H1 (cell line): ENCODE measurements at regions not wholly inside any gene's neighbourhood (a gene's known extent, or its start where the extent isn't known, plus 50 kb on each side); places are given as distances from the start of the nearest gene placed in this dataset.

Source experiments
- CTCF ChIA-PET: fragments of 300-600 bp; sonication (Branson Sonifier 250); formaldehyde crosslinking; loops from one replicate; lab custom pipeline; 2021; ENCODE audit not compliant: partially characterized antibody; lab: Charles Lee
- POLR2A ChIA-PET: fragments of 300-600 bp; sonication (Branson Sonifier 250); formaldehyde crosslinking; loops from one replicate; lab custom pipeline; 2021; ENCODE audit warnings: inconsistent platforms; ENCODE audit not compliant: partially characterized antibody; lab: Charles Lee
- DNase-seq, 2 experiments: peaks; one replicate each; pipeline versions ENCODE4 v3.0.0 to v3.0.0-alpha.2; 2010 to 2022; ENCODE audit warnings: low spot score in 2 of 2, low read depth in 1 of 2, mixed read lengths in 1 of 2
- FAIRE-seq: peaks from 2 replicates; lab custom pipeline; 2011; peaks lifted over from hg19 to GRCh38; lab: Jason Lieb, UNC
- H2AFZ ChIP-seq: 2 replicates; pipeline ENCODE4 v1.8.1; 2012; ENCODE audit warnings: low read length, inconsistent platforms
- H2AK5ac ChIP-seq: 2 replicates; pipeline ENCODE4 v1.6.1; 2013; ENCODE audit warnings: low read depth, low read length
- H2BK120ac ChIP-seq: replicated peaks from 2 replicates; pipeline ENCODE3; 2013; ENCODE audit warnings: low read depth, low read length, inconsistent platforms
- H2BK12ac ChIP-seq: 2 replicates; pipeline ENCODE4 v1.6.1; 2013; ENCODE audit warnings: low read depth, low read length
- H2BK15ac ChIP-seq: 2 replicates; pipeline ENCODE4 v1.6.1; 2013; ENCODE audit warnings: low read length
- H2BK20ac ChIP-seq: 2 replicates; pipeline ENCODE4 v1.6.1; 2013; ENCODE audit warnings: low read length
- H2BK5ac ChIP-seq: 2 replicates; pipeline ENCODE4 v1.6.1; 2013; ENCODE audit warnings: low read depth, low read length
- H3K14ac ChIP-seq: 2 replicates; pipeline ENCODE4 v1.6.1; 2013; ENCODE audit warnings: inconsistent platforms; ENCODE audit not compliant: insufficient read length
- H3K18ac ChIP-seq: 2 replicates; pipeline ENCODE4 v1.6.1; 2013; ENCODE audit warnings: low read length; ENCODE audit errors: extremely low read depth
- H3K23ac ChIP-seq: 2 replicates; pipeline ENCODE4 v1.6.1; 2013; ENCODE audit warnings: inconsistent platforms; ENCODE audit not compliant: insufficient read length
- H3K23me2 ChIP-seq: 2 replicates; pipeline ENCODE4 v1.6.1; 2013; ENCODE audit warnings: low read depth, low read length
- H3K27ac ChIP-seq: 2 replicates; pipeline ENCODE4 v1.6.1; 2011; ENCODE audit warnings: low read depth, low read length, inconsistent platforms
- H3K27me3 ChIP-seq, 4 experiments: replicated peaks in 1 of 4; 1 replicate in 1 of 4; 2 replicates in 3 of 4; pipeline versions ENCODE4 v1.6.1 to v1.8.1; 2011 to 2013; ENCODE audit warnings: low read length in 3 of 4, mild to moderate bottlenecking in 3 of 4, inconsistent platforms in 2 of 4, mixed read lengths in 2 of 4, moderate library complexity in 1 of 4; ENCODE audit not compliant: control insufficient read depth in 3 of 4, insufficient read depth in 3 of 4; ENCODE audit errors: extremely low read depth in 1 of 4
- H3K36me3 ChIP-seq, 4 experiments: 2 replicates each; pipeline versions ENCODE4 v1.6.1 to v1.8.1; 2011 to 2013; ENCODE audit warnings: mild to moderate bottlenecking in 4 of 4, low read length in 3 of 4, moderate library complexity in 2 of 4, control low read depth in 1 of 4, inconsistent platforms in 1 of 4; ENCODE audit not compliant: insufficient read depth in 4 of 4, control insufficient read depth in 2 of 4
- H3K4ac ChIP-seq: replicated peaks from 2 replicates; pipeline ENCODE3; 2013; ENCODE audit warnings: low read length, low read depth, mixed read lengths, inconsistent platforms; ENCODE audit not compliant: insufficient read length
- H3K4me1 ChIP-seq, 4 experiments: replicated peaks in 1 of 4; 1 replicate in 1 of 4; 2 replicates in 3 of 4; pipeline versions ENCODE4 v1.6.1 to v1.8.1; 2011 to 2013; ENCODE audit warnings: low read length in 3 of 4, inconsistent platforms in 2 of 4, mixed read lengths in 1 of 4; ENCODE audit not compliant: insufficient read depth in 4 of 4, control insufficient read depth in 3 of 4
- H3K4me2 ChIP-seq, 2 experiments: 2 replicates each; pipeline versions ENCODE4 v1.6.1 to v1.8.1; 2011 to 2013; ENCODE audit warnings: low read depth in 2 of 2, low read length in 2 of 2, control low read depth in 1 of 2, inconsistent platforms in 1 of 2, mild to moderate bottlenecking in 1 of 2; ENCODE audit not compliant: insufficient read depth in 1 of 2
- H3K4me3 ChIP-seq, 4 experiments: fragments of 200-600, 300-600 bp in 1 of 4; sonication (generic), shearing (Covaris generic), sonication (Bioruptor Twin) in 1 of 4; 2 replicates each; pipeline versions ENCODE4 v1.5.1 to v1.8.1; 2011 to 2016; ENCODE audit warnings: low read length in 4 of 4, low read depth in 3 of 4, control low read depth in 2 of 4, inconsistent platforms in 2 of 4, mild to moderate bottlenecking in 2 of 4, mixed read lengths in 1 of 4, moderate library complexity in 1 of 4; ENCODE audit not compliant: insufficient read depth in 2 of 4; ENCODE audit errors: extremely low read depth in 1 of 4
- H3K56ac ChIP-seq: replicated peaks from 2 replicates; pipeline ENCODE3; 2013; ENCODE audit warnings: low read depth, mild to moderate bottlenecking, mixed read lengths, low read length, inconsistent platforms; ENCODE audit not compliant: insufficient read length
- H3K79me1 ChIP-seq: 2 replicates; pipeline ENCODE4 v1.6.1; 2013; ENCODE audit warnings: low read depth, low read length, control low read depth
- H3K79me2 ChIP-seq, 2 experiments: 2 replicates each; pipeline versions ENCODE4 v1.6.1 to v1.8.1; 2012 to 2013; ENCODE audit warnings: low read length in 2 of 2, mild to moderate bottlenecking in 2 of 2, inconsistent platforms in 1 of 2; ENCODE audit not compliant: insufficient read depth in 2 of 2, control insufficient read depth in 1 of 2
- H3K9ac ChIP-seq, 4 experiments: replicated peaks in 1 of 4; 1 replicate in 1 of 4; 2 replicates in 3 of 4; pipeline versions ENCODE4 v1.6.1 to v1.8.1; 2011 to 2013; ENCODE audit warnings: low read depth in 3 of 4, low read length in 3 of 4, control low read depth in 2 of 4, mild to moderate bottlenecking in 2 of 4, moderate library complexity in 2 of 4, inconsistent platforms in 1 of 4; ENCODE audit errors: extremely low read depth in 1 of 4
- H3K9me3 ChIP-seq, 2 experiments: 2 replicates each; pipeline versions ENCODE4 v1.6.1 to v1.8.1; 2012 to 2013; ENCODE audit warnings: mild to moderate bottlenecking in 2 of 2, moderate library complexity in 2 of 2, control low read depth in 1 of 2, inconsistent platforms in 1 of 2, low read depth in 1 of 2, low read length in 1 of 2, mixed read lengths in 1 of 2; ENCODE audit not compliant: insufficient read depth in 2 of 2
- H4K20me1 ChIP-seq, 2 experiments: replicated peaks in 1 of 2; 2 replicates each; pipeline versions ENCODE3 to v1.8.1; 2011 to 2013; ENCODE audit warnings: inconsistent platforms in 2 of 2, low read length in 2 of 2, mild to moderate bottlenecking in 1 of 2; ENCODE audit not compliant: insufficient read depth in 2 of 2, control insufficient read depth in 1 of 2
- H4K5ac ChIP-seq: 2 replicates; pipeline ENCODE4 v1.6.1; 2013; ENCODE audit warnings: low read length, low read depth, mixed read lengths, inconsistent platforms; ENCODE audit not compliant: insufficient read length
- H4K8ac ChIP-seq: 2 replicates; pipeline ENCODE4 v1.8.0; 2013; ENCODE audit warnings: mild to moderate bottlenecking, moderate library complexity, low read length, inconsistent platforms; ENCODE audit not compliant: insufficient read depth; ENCODE audit errors: extremely low read depth
- H4K91ac ChIP-seq: replicated peaks from 2 replicates; pipeline ENCODE3; 2013; ENCODE audit warnings: low read length, mixed read lengths, inconsistent platforms; ENCODE audit not compliant: insufficient read length
- ASH2L ChIP-seq: fragments of 200-600, 300-600 bp; sonication (generic); IDR thresholded peaks from one replicate; pipeline ENCODE4 v1.7.1; 2017; ENCODE audit warnings: low read length
- BACH1 ChIP-seq: IDR thresholded peaks from 2 replicates; pipeline ENCODE4 v1.6.1; 2012; ENCODE audit warnings: low read length, improper control_type of control experiment
- BCL11A ChIP-seq, 2 experiments: IDR thresholded peaks; one replicate each; pipeline ENCODE4 v1.6.1; 2011; ENCODE audit warnings: low read depth in 2 of 2, low read length in 2 of 2, mild to moderate bottlenecking in 2 of 2
- CEBPB ChIP-seq: IDR thresholded peaks from 2 replicates; pipeline ENCODE4 v1.6.1; 2012; ENCODE audit warnings: low read depth, low read length
- CHD2 ChIP-seq: IDR thresholded peaks from 2 replicates; pipeline ENCODE4 v1.6.1; 2012; ENCODE audit warnings: low read length, improper control_type of control experiment
- KDM5A ChIP-seq: fragments of 200-600 bp; IDR thresholded peaks from 2 replicates; pipeline ENCODE4 v1.7.1; 2012; ENCODE audit warnings: mild to moderate bottlenecking, low read length, inconsistent platforms, mixed read lengths
- MAX ChIP-seq: IDR thresholded peaks from 2 replicates; pipeline ENCODE4 v1.6.1; 2012; ENCODE audit warnings: inconsistent platforms
- POLR2A ChIP-seq, 2 experiments: IDR thresholded peaks; 1 replicate in 1 of 2; 2 replicates in 1 of 2; pipeline ENCODE4 v1.6.1; 2011; ENCODE audit warnings: low read depth in 2 of 2, low read length in 2 of 2, mild to moderate bottlenecking in 2 of 2; ENCODE audit errors: control extremely low read depth in 1 of 2
- SP2 ChIP-seq: IDR thresholded peaks from 2 replicates; pipeline ENCODE4 v1.6.1; 2012; ENCODE audit warnings: mild to moderate bottlenecking, low read length, inconsistent platforms
- SP4 ChIP-seq: IDR thresholded peaks from 2 replicates; pipeline ENCODE4 v1.6.1; 2012; ENCODE audit warnings: low read length, inconsistent platforms
- TAF7 ChIP-seq: optimal IDR thresholded peaks from 2 replicates; pipeline ENCODE3; 2011; ENCODE audit warnings: low read depth, mild to moderate bottlenecking, inconsistent platforms, low read length, moderate library complexity, borderline replicate concordance
- TEAD4 ChIP-seq: IDR thresholded peaks from 2 replicates; pipeline ENCODE4 v1.6.1; 2012; ENCODE audit warnings: low read depth, low read length, inconsistent platforms, mixed read lengths
- WGBS, 2 experiments: shearing (Covaris generic) in 1 of 2; methylation state at CpG; one replicate each; pipeline versions ENCODE4 v1.1.6 to v1.1.7; 2013 to 2015; ENCODE audit warnings: low lambda C conversion rate in 2 of 2, mixed read lengths in 2 of 2, inconsistent platforms in 1 of 2, low coverage in 1 of 2, missing lambda C conversion rate in 1 of 2; ENCODE audit not compliant: insufficient replicate concordance in 2 of 2, insufficient coverage in 1 of 2, insufficient read length in 1 of 2; ENCODE audit errors: extremely low coverage in 1 of 2, missing lambda C conversion rate in 1 of 2; 5-methylcytosine and 5-hydroxymethylcytosine counted together

DNA sequence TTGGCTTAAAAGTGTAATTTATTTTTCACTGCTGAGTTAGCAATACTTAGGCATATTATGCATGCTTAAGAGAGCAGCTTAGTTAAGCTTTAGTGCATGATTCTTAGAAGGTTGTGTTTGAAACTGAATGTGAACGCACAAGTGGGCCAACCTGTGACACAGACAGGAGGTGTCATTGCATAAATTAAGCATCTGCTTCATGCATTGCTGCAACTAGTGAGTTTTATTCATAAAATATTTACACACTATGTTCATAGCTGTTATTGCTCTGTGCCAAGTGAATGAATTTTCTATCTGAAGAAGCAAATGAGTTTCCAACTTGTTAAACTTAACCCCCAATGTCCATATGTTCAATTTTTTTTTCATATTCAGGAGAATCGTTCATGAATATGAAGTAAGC is 806.4 kb downstream of the GALR1 start:
- Histone ChIP-seq H4K5ac (no peak overlapping the region), H3K4me1 (peaks cover 0 to 3% (median 0%) of the 10 kb centered on the region in 4 experiments; a peak in 2 of 7 replicates), H4K20me1 (no peaks in the 10 kb centered on the region), H3K9me3 (0 out of 4 replicates have a peak, but pooled peaks cover 0 to 3% of the 10 kb centered on the region in 2 experiments), H3K9ac (no peak overlapping the region), H2AK5ac (no peak overlapping the region), H2BK20ac (no peak overlapping the region), H3K27me3 (no peaks in the 10 kb centered on the region), H3K4me2 (no peak overlapping the region), H4K91ac (no peak overlapping the region), H2BK120ac (no peak overlapping the region), H3K23ac (no peak overlapping the region), H3K36me3 (no peaks in the 10 kb centered on the region), H3K18ac (no peak overlapping the region), H2BK12ac (no peak overlapping the region), H3K23me2 (no peaks in the 10 kb centered on the region), H3K4ac (no peak overlapping the region), H3K79me1 (no peaks in the 10 kb centered on the region), H2AFZ (no peak overlapping the region)
- POLR2A ChIA-PET, result no interaction called here
- FAIRE-seq, result no peak
- WGBS, 2 experiments, result 92% methylated on average over 2 of the region's 2 CpGs; no CpG with 5 or more reads in 1 of the 2 experiments
- TF ChIP-seq BCL11A (IDR thresholded peaks at IDR 0.05; ENCODE audit: low read depth in 2 of 2, low read length in 2 of 2) (no peak), SP4 (no peak), KDM5A (no peak), CEBPB (no peak), TAF7 (no peak), POLR2A (IDR thresholded peaks at IDR 0.05; ENCODE audit: control extremely low read depth in 1 of 2, low read depth in 2 of 2, low read length in 2 of 2) (no peak), BACH1 (no peak), TEAD4 (no peak), ASH2L (no peak), CHD2 (no peak), SP2 (no peak), MAX (no peak)
- TF ChIP-seq, all 59 proteins: peak for 0
- Histone ChIP-seq H3K4me3 (no peak overlapping the region), H3K79me2 (no peaks in the 10 kb centered on the region), H2BK5ac (no peak overlapping the region), H3K56ac (no peak overlapping the region), H3K14ac (no peak overlapping the region), H3K27ac (no peak overlapping the region), H2BK15ac (no peak overlapping the region), H4K8ac (no peak overlapping the region)
- CTCF ChIA-PET, result interaction anchor here (1.5 kb wide), 1 partner anchor 376 kb away, joined by 3 read pairs; no protein-coding TSS in a partner anchor
- DNase-seq, result no peak
